GM12878 (cell line): ENCODE measurements at regions not wholly inside any gene's neighbourhood (a gene's known extent, or its start where the extent isn't known, plus 50 kb on each side); places are given as distances from the start of the nearest gene placed in this dataset.

Source experiments
- ATAC-seq: fragments of 200-7000 bp; cut with Tn5 transposase; 3 replicates; pipeline ENCODE4 v1.9.1; 2020; ENCODE audit warnings: mild to moderate bottlenecking, moderate library complexity
- BruUV-seq: library from RNA; stranded (reverse); fragments of 400-500 nt; replicated peaks from 2 replicates; lab custom pipeline; 2021; lab: Mats Ljungman, UMichigan
- CTCF ChIA-PET: fragments of 300-600 bp; sonication (Branson Sonifier 250); formaldehyde crosslinking; extraction: SDS; loops from one replicate; lab custom pipeline; 2021; ENCODE audit warnings: inconsistent platforms; lab: Yijun Ruan, JAX
- POLR2A ChIA-PET: fragments of 350-600 bp; formaldehyde crosslinking; extraction: SDS; loops from one replicate; lab custom pipeline; 2021; ENCODE audit warnings: inconsistent platforms; lab: Charles Lee
- RAD21 ChIA-PET: fragments of 300-600 bp; sonication (Branson Sonifier 250); formaldehyde crosslinking; loops from one replicate; lab custom pipeline; 2023; ENCODE audit warnings: antibody characterized with exemption; ENCODE audit not compliant: unreplicated experiment; lab: Charles Lee
- SMC1A ChIA-PET: fragments of 300-600 bp; sonication (Branson Sonifier 250); formaldehyde crosslinking; loops from one replicate; lab custom pipeline; 2023; ENCODE audit not compliant: unreplicated experiment, uncharacterized antibody; lab: Charles Lee
- DNase-seq: peaks from one replicate; pipeline ENCODE4 v3.0.0-alpha.2; 2011; ENCODE audit warnings: low read depth, low spot score
- FAIRE-seq: peaks from 3 replicates; lab custom pipeline; 2011; peaks lifted over from hg19 to GRCh38; lab: Jason Lieb, UNC
- H2AFZ ChIP-seq: 2 replicates; pipeline ENCODE4 v1.6.0; 2011; ENCODE audit warnings: low read depth, low read length, control low read depth; ENCODE audit not compliant: control insufficient read depth
- H3K27ac ChIP-seq: 2 replicates; pipeline ENCODE4 v1.5.1; 2011; ENCODE audit warnings: control low read depth; ENCODE audit not compliant: control insufficient read depth, insufficient read depth
- H3K27me3 ChIP-seq, 2 experiments: replicated peaks in 1 of 2; 2 replicates each; pipeline versions ENCODE4 v1.6.0 to v1.6.1; 2011; ENCODE audit warnings: low read length in 1 of 2; ENCODE audit not compliant: control insufficient read depth in 2 of 2, insufficient read depth in 2 of 2
- H3K36me3 ChIP-seq, 2 experiments: 2 replicates each; pipeline ENCODE4 v1.5.1; 2011; ENCODE audit warnings: low read length in 1 of 2; ENCODE audit not compliant: control insufficient read depth in 2 of 2, insufficient read depth in 2 of 2
- H3K4me1 ChIP-seq: 2 replicates; pipeline ENCODE4 v1.6.1; 2011; ENCODE audit warnings: mild to moderate bottlenecking, low read length, moderate library complexity, mixed read lengths; ENCODE audit not compliant: control insufficient read depth, insufficient read depth
- H3K4me2 ChIP-seq: 2 replicates; pipeline ENCODE4 v1.6.0; 2011; ENCODE audit warnings: control low read depth; ENCODE audit not compliant: control insufficient read depth, insufficient read depth
- H3K4me3 ChIP-seq: fragments of 200-600 bp; sonication (generic); 2 replicates; pipeline ENCODE4 v1.5.1; 2016
- H3K79me2 ChIP-seq: 2 replicates; pipeline ENCODE4 v1.6.0; 2011; ENCODE audit warnings: low read length; ENCODE audit not compliant: control insufficient read depth, insufficient read depth
- H3K9ac ChIP-seq: 2 replicates; pipeline ENCODE4 v1.8.0; 2011; ENCODE audit warnings: low read length, control low read depth, mixed read lengths; ENCODE audit not compliant: control insufficient read depth, insufficient read depth
- H3K9me3 ChIP-seq: replicated peaks from 3 replicates; pipeline ENCODE4 v1.5.1; 2011; ENCODE audit warnings: mild to moderate bottlenecking, low read length; ENCODE audit not compliant: control insufficient read depth, insufficient read depth
- H4K20me1 ChIP-seq: 2 replicates; pipeline ENCODE4 v1.6.0; 2011; ENCODE audit not compliant: control insufficient read depth, insufficient read depth
- ATF7 ChIP-seq: fragments of 450-650 bp; IDR thresholded peaks from 2 replicates; pipeline ENCODE4 v1.6.1; 2016; ENCODE audit warnings: low read depth, mild to moderate bottlenecking
- BMI1 ChIP-seq: fragments of 450-650 bp; IDR thresholded peaks from 2 replicates; pipeline ENCODE4 v1.6.1; 2016; ENCODE audit warnings: mild to moderate bottlenecking, moderate library complexity, borderline replicate concordance
- CHD2 ChIP-seq: IDR thresholded peaks from 2 replicates; pipeline ENCODE4 v1.6.1; 2011; ENCODE audit warnings: low read depth, low read length, improper control_type of control experiment, borderline replicate concordance
- CHD4 ChIP-seq: fragments of 200-600 bp; sonication (generic); IDR thresholded peaks from 2 replicates; pipeline ENCODE4 v1.6.1; 2016; ENCODE audit warnings: mild to moderate bottlenecking
- CREM ChIP-seq: IDR thresholded peaks from 2 replicates; pipeline ENCODE4 v1.6.1; 2014; ENCODE audit warnings: antibody characterized with exemption, low read depth
- GABPA ChIP-seq: IDR thresholded peaks from 2 replicates; pipeline ENCODE4 v1.6.1; 2014; ENCODE audit warnings: antibody characterized with exemption, low read depth, mild to moderate bottlenecking, inconsistent platforms
- IRF4 ChIP-seq: IDR thresholded peaks from 2 replicates; pipeline ENCODE4 v1.6.1; 2011; ENCODE audit warnings: low read depth, low read length
- KLF5 ChIP-seq: fragments of 450-650 bp; IDR thresholded peaks from 2 replicates; pipeline ENCODE4 v1.6.1; 2014; ENCODE audit warnings: mild to moderate bottlenecking; ENCODE audit not compliant: partially characterized antibody
- MLLT1 ChIP-seq: fragments of 450-650 bp; IDR thresholded peaks from 2 replicates; pipeline ENCODE4 v1.6.1; 2016; ENCODE audit warnings: mild to moderate bottlenecking
- NRF1 ChIP-seq: conservative IDR thresholded peaks from 2 replicates; pipeline ENCODE4 v1.6.1; 2011; ENCODE audit warnings: mild to moderate bottlenecking, low read depth, low read length, improper control_type of control experiment
- RB1 ChIP-seq: fragments of 450-650 bp; formaldehyde crosslinking; IDR thresholded peaks from 2 replicates; pipeline ENCODE4 v1.6.1; 2017; ENCODE audit warnings: mild to moderate bottlenecking, borderline replicate concordance
- SIN3A ChIP-seq: IDR thresholded peaks from 2 replicates; pipeline ENCODE4 v1.6.1; 2012; ENCODE audit warnings: low read depth, low read length, improper control_type of control experiment
- WGBS: methylation state at CpG from one replicate; pipeline ENCODE4 v1.1.6; 2016; ENCODE audit warnings: low lambda C conversion rate; ENCODE audit not compliant: insufficient replicate concordance, insufficient coverage; ENCODE audit errors: missing lambda C conversion rate; 5-methylcytosine and 5-hydroxymethylcytosine counted together
- in situ Hi-C: fragments of 300-500 bp; cut with MboI; formaldehyde crosslinking; loops from 9 replicates; pipeline ENCODE4 v1.14.3; 2018; ENCODE audit warnings: mixed read lengths
- intact Hi-C: fragments of 100-400 bp; cut with micrococcal nuclease; formaldehyde crosslinking; loops from one replicate; pipeline ENCODE4 v1.14.2; 2022; ENCODE audit not compliant: unreplicated experiment
- TF ChIP-seq, protein P1 (sequence below): fragments of 150-350 bp; IDR thresholded peaks from 2 replicates; pipeline ENCODE4 v1.6.1; 2016; ENCODE audit warnings: low read depth, low read length

DNA sequence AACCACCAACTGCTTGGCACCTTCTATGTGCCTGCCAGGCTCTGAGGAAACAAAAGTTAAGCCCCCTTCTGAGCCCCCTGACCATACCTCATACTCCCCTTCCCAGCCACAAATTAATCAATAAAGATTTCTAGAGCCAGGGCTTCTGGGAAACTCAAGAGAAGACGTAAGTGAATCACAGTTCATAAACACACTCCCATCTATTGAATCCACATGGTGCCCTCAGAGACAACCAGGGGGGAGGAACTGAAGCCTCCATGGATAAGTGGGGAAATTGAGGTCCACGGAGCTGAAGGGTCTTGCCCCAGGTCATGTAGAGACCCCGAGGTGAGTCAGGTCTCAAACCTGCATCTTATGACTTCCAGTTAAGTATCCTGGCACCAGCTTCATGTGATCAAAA is 150.6 kb downstream of the MN1 start (continued):
- TF ChIP-seq ATF7: no peak
- no peak for TF ChIP-seq SIN3A

DNA sequence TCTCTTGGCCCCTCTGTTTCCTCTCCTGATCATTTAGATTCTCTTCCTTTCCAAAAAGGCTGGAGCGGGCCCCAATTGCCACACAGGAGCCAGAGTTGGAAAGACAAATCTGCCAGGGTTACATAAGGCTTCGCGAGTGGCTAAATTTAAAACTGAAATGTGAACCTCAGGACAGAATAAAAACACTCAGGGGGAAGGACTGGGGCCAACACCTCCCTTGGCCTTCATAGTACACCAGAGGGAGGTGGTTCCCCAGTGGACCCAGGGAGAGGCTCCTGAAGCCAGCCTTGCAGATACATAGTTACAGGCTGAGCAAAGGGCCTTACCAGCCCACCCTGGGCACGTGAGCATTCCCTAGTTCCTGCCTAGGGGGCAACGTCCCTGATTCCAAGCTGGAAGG is 150.1 kb downstream of the MN1 start:
- no peak overlapping the region for H3K9ac ChIP-seq
- no peaks in the 10 kb centered on the region for H3K27me3 ChIP-seq
- DNase-seq (no peak), ATAC-seq (no peak), FAIRE-seq (no peak)
- H3K9me3 ChIP-seq: no peaks in the 10 kb centered on the region; the same call in 2 of the 3 replicates
- ChIA-PET POLR2A (no interaction called here), SMC1A (no interaction called here), CTCF (no interaction called here), RAD21 (no interaction called here)
- WGBS: 0% methylated on average over 5 of the region's 5 CpGs
- H2AFZ ChIP-seq: no peak overlapping the region
- no peaks in the 10 kb centered on the region for H3K36me3 ChIP-seq
- in situ Hi-C loops (no loop called here), intact Hi-C loops (no loop called here)
- H3K4me1 ChIP-seq: no peaks in the 10 kb centered on the region
- H4K20me1 ChIP-seq: no peaks in the 10 kb centered on the region
- no peak overlapping the region for H3K4me3 ChIP-seq
- TF ChIP-seq, protein P1, sequence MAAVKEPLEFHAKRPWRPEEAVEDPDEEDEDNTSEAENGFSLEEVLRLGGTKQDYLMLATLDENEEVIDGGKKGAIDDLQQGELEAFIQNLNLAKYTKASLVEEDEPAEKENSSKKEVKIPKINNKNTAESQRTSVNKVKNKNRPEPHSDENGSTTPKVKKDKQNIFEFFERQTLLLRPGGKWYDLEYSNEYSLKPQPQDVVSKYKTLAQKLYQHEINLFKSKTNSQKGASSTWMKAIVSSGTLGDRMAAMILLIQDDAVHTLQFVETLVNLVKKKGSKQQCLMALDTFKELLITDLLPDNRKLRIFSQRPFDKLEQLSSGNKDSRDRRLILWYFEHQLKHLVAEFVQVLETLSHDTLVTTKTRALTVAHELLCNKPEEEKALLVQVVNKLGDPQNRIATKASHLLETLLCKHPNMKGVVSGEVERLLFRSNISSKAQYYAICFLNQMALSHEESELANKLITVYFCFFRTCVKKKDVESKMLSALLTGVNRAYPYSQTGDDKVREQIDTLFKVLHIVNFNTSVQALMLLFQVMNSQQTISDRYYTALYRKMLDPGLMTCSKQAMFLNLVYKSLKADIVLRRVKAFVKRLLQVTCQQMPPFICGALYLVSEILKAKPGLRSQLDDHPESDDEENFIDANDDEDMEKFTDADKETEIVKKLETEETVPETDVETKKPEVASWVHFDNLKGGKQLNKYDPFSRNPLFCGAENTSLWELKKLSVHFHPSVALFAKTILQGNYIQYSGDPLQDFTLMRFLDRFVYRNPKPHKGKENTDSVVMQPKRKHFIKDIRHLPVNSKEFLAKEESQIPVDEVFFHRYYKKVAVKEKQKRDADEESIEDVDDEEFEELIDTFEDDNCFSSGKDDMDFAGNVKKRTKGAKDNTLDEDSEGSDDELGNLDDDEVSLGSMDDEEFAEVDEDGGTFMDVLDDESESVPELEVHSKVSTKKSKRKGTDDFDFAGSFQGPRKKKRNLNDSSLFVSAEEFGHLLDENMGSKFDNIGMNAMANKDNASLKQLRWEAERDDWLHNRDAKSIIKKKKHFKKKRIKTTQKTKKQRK: no peak
- TF ChIP-seq IRF4: no peak
- no peak for TF ChIP-seq KLF5
- no peak for TF ChIP-seq NRF1
- no peak for TF ChIP-seq CREM
- no peak for TF ChIP-seq BMI1
- TF ChIP-seq RB1: no peak
- no peak for TF ChIP-seq GABPA
- no peak for TF ChIP-seq CHD2
- no peak for TF ChIP-seq CHD4
- no peak for TF ChIP-seq MLLT1
- no peaks in the 10 kb centered on the region for H3K79me2 ChIP-seq
- H3K27ac ChIP-seq: no peak overlapping the region
- BruUV-seq: no TSS peak
- H3K4me2 ChIP-seq: no peak overlapping the region
